Retinal pigment epithelial cell (primary cell): ENCODE measurements at regions not wholly inside any gene's neighbourhood (a gene's known extent, or its start where the extent isn't known, plus 50 kb on each side); places are given as distances from the start of the nearest gene placed in this dataset.

Experiments used
- DNase-seq: peaks from one replicate; pipeline ENCODE4 v3.0.0-alpha.2; 2010; ENCODE audit warnings: low read depth
- H3K4me3 ChIP-seq: 2 replicates; pipeline ENCODE4 v1.5.1; 2011; ENCODE audit warnings: mild to moderate bottlenecking, low read length, control low read depth, moderate library complexity
- TF ChIP-seq, protein P1 (sequence below): conservative IDR thresholded peaks from 2 replicates; pipeline ENCODE4 v1.5.1; 2011; ENCODE audit warnings: low read depth, low read length, control low read depth, inconsistent platforms

GRCh38 chr14:44771496-44771895 lies 190.3 kb downstream of the KLHL28 start:
- no peak overlapping the region for H3K4me3 ChIP-seq
- DNase-seq = no peak

DNA sequence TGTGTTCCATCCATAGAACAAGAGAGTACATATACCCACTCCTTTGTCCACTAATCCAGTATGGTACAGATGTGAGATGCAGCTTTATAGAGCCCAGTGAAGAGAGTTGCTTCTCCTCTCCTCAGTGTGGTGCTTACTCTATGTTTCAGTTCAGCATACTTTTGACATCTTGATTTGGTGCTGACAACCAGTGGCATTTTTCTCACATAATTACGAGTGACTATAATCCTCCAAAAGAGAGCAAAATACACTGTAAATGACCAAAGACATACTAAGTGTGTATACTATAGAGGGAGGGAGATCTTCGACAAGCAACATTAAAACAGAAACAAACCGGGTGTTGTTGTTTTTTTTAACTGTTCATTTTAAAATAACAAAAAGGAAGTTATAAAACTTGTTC lies 191.5 kb downstream of the KLHL28 start:
- DNase-seq = no peak
- no peak overlapping the region for H3K4me3 ChIP-seq
- TF ChIP-seq, protein P1, sequence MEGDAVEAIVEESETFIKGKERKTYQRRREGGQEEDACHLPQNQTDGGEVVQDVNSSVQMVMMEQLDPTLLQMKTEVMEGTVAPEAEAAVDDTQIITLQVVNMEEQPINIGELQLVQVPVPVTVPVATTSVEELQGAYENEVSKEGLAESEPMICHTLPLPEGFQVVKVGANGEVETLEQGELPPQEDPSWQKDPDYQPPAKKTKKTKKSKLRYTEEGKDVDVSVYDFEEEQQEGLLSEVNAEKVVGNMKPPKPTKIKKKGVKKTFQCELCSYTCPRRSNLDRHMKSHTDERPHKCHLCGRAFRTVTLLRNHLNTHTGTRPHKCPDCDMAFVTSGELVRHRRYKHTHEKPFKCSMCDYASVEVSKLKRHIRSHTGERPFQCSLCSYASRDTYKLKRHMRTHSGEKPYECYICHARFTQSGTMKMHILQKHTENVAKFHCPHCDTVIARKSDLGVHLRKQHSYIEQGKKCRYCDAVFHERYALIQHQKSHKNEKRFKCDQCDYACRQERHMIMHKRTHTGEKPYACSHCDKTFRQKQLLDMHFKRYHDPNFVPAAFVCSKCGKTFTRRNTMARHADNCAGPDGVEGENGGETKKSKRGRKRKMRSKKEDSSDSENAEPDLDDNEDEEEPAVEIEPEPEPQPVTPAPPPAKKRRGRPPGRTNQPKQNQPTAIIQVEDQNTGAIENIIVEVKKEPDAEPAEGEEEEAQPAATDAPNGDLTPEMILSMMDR = no peak

More at GRCh38 chr14:44771496-44771895, 190.3 kb downstream of the KLHL28 start:
- TF ChIP-seq, protein P1 = no peak

DNA sequence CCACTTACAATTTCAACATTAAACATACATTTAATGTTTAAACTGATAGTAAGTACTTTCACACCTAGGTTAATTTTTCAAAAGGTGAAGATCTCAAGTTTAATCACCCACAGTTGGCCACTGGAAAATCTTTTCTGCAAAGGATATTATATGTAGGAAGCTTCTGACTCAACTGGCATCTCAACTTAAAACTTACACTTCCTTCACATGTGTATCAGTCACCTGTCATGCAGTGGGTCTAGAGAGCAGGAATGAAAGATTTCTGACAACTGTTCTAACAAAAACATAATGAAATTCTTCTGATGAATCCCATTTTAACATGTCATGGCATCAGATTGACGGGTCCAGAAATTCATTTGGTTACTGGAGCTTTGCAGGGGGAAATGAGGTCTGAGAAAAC lies 192.8 kb downstream of the KLHL28 start:
- H3K4me3 ChIP-seq = no peak overlapping the region
- DNase-seq = no peak
- TF ChIP-seq, protein P1 = no peak

GRCh38 chr14:44767646-44768173 lies 194.0 kb downstream of the KLHL28 start:
- no peak for DNase-seq
- H3K4me3 ChIP-seq = no peak overlapping the region
- TF ChIP-seq, protein P1 = no peak

GRCh38 chr14:44766285-44766684 lies 195.5 kb downstream of the KLHL28 start:
- H3K4me3 ChIP-seq = no peak overlapping the region
- no peak for DNase-seq
- TF ChIP-seq, protein P1 = no peak

DNA sequence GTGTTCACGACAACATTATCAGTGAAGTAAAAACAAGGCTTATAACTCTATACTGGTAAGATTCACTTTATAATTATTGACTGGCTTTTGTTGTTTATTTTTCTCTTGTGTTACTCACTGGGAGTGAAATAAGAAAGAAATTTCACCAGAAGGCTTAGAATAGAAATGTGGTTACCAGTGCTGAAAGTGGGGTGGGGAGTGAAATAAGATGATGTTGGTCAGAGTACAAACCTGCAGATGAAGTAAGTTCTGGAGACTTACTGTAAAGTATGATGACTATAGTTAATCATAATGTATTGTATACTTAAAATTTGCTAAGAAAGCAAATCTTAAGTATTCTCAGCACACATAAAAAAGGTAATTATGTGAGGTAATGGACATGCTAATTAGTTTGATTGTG lies 198.4 kb downstream of the KLHL28 start:
- DNase-seq = no peak
- TF ChIP-seq, protein P1 = no peak
- no peak overlapping the region for H3K4me3 ChIP-seq

DNA sequence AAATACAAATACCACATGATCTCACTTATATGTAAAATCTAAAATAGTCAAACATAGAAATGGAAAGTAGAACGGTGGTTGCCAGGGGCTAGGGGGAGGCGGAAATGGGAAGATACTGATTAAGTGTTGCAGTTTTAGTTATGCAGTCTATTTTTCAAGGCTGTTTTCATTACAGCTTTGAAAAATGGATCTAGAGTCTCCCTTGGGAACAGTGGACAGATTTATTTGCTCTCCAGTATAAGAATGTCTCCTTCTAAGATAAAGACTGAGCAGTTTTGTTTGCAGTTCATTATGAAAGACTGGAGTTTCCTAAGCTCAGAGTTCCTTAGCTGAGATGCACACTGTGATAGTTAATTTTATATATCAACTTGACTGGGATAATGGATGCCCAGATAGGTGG lies 202.5 kb downstream of the KLHL28 start:
- no peak for DNase-seq
- TF ChIP-seq, protein P1 = no peak
- H3K4me3 ChIP-seq = no peak overlapping the region
